Activated T-cell treated with anti-CD3 and anti-CD28 coated beads, Interleukin-2, amount 50 U/mL, for 4 hours (primary cell): ENCODE measurements at regions not wholly inside any gene's neighbourhood (a gene's known extent, or its start where the extent isn't known, plus 50 kb on each side); places are given as distances from the start of the nearest gene placed in this dataset.

Experiments used
- ATAC-seq, 2 donors: fragments of 200-7000 bp; cut with Tn5 transposase; one replicate each; pipeline ENCODE4 v1.10.0; 2021
- DNase-seq: peaks from one replicate; pipeline ENCODE4 v3.0.0-alpha.2; 2020
- H3K27me3 Mint-ChIP-seq: one replicate; pipeline ENCODE4 v1.8.0; 2021; ENCODE audit warnings: low read depth, mixed read lengths
- H3K36me3 Mint-ChIP-seq: one replicate; pipeline ENCODE4 v1.8.0; 2022; ENCODE audit warnings: mixed read lengths; ENCODE audit not compliant: insufficient read depth
- H3K4me1 Mint-ChIP-seq: one replicate; pipeline ENCODE4 v1.8.0; 2021; ENCODE audit warnings: low read depth, mixed read lengths
- H3K4me3 Mint-ChIP-seq: one replicate; pipeline ENCODE4 v1.8.0; 2021; ENCODE audit warnings: mild to moderate bottlenecking, moderate library complexity, mixed read lengths
- H3K9me3 Mint-ChIP-seq: one replicate; pipeline ENCODE4 v1.8.0; 2021; ENCODE audit warnings: mixed read lengths

- no peaks in the 10 kb centered on the region for H3K9me3 Mint-ChIP-seq
- no peaks in the 10 kb centered on the region for H3K4me1 Mint-ChIP-seq
- H3K27me3 Mint-ChIP-seq, result no peaks in the 10 kb centered on the region
- no peaks in the 10 kb centered on the region for H3K36me3 Mint-ChIP-seq
- H3K4me3 Mint-ChIP-seq, result no peak overlapping the region
- no peak for ATAC-seq
- DNase-seq, result no peak
Measured at GRCh38 chr16:52650789-52651188, 103.8 kb upstream of the TOX3 start.

- DNase-seq (no peak), ATAC-seq (no peak)
- no peaks in the 10 kb centered on the region for H3K9me3 Mint-ChIP-seq
- no peak overlapping the region for H3K4me3 Mint-ChIP-seq
- no peaks in the 10 kb centered on the region for H3K4me1 Mint-ChIP-seq
- H3K27me3 Mint-ChIP-seq, result no peaks in the 10 kb centered on the region
- no peaks in the 10 kb centered on the region for H3K36me3 Mint-ChIP-seq
Measured at GRCh38 chr16:52650318-52650717, 103.4 kb upstream of the TOX3 start.

- DNase-seq (no peak), ATAC-seq (no peak)
- Mint-ChIP-seq H3K4me3 (no peak overlapping the region), H3K36me3 (no peaks in the 10 kb centered on the region), H3K27me3 (no peaks in the 10 kb centered on the region), H3K9me3 (no peaks in the 10 kb centered on the region), H3K4me1 (no peaks in the 10 kb centered on the region)
Measured at GRCh38 chr16:52649870-52650269, 102.9 kb upstream of the TOX3 start.

- no peaks in the 10 kb centered on the region for H3K9me3 Mint-ChIP-seq
- H3K27me3 Mint-ChIP-seq, result no peaks in the 10 kb centered on the region
- no peak for DNase-seq
Measured at GRCh38 chr16:52647588-52647987, 100.6 kb upstream of the TOX3 start.

GRCh38 chr16:52643006-52643405, 96.1 kb upstream of the TOX3 start:
- Mint-ChIP-seq H3K27me3 (no peaks in the 10 kb centered on the region), H3K4me3 (no peak overlapping the region), H3K36me3 (no peaks in the 10 kb centered on the region), H3K9me3 (peaks cover 5% of the 10 kb centered on the region), H3K4me1 (no peaks in the 10 kb centered on the region)
- DNase-seq (no peak), ATAC-seq (no peak)

More at GRCh38 chr16:52647588-52647987, 100.6 kb upstream of the TOX3 start:
- no peaks in the 10 kb centered on the region for H3K4me1 Mint-ChIP-seq
- H3K4me3 Mint-ChIP-seq, result no peak overlapping the region
- H3K36me3 Mint-ChIP-seq, result no peaks in the 10 kb centered on the region
- ATAC-seq, result no peak

- Mint-ChIP-seq H3K4me1 (no peaks in the 10 kb centered on the region), H3K9me3 (peaks cover 20% of the 10 kb centered on the region), H3K4me3 (no peak overlapping the region), H3K36me3 (no peaks in the 10 kb centered on the region), H3K27me3 (no peaks in the 10 kb centered on the region)
- ATAC-seq, result no peak
- DNase-seq, result no peak
Measured at GRCh38 chr16:52634528-52634927, 87.6 kb upstream of the TOX3 start.

GRCh38 chr16:52634104-52634503, 87.2 kb upstream of the TOX3 start:
- Mint-ChIP-seq H3K27me3 (no peaks in the 10 kb centered on the region), H3K4me3 (no peak overlapping the region), H3K9me3 (peaks cover 19% of the 10 kb centered on the region), H3K36me3 (no peaks in the 10 kb centered on the region), H3K4me1 (no peaks in the 10 kb centered on the region)
- DNase-seq, result no peak
- ATAC-seq, result no peak

- Mint-ChIP-seq H3K27me3 (no peaks in the 10 kb centered on the region), H3K36me3 (no peaks in the 10 kb centered on the region), H3K4me3 (no peak overlapping the region), H3K4me1 (no peaks in the 10 kb centered on the region), H3K9me3 (peaks cover 19% of the 10 kb centered on the region)
- no peak for DNase-seq
- ATAC-seq, result no peak
Measured at GRCh38 chr16:52633230-52633629, 86.3 kb upstream of the TOX3 start.

- H3K4me1 Mint-ChIP-seq, result no peaks in the 10 kb centered on the region
- DNase-seq, result no peak
- H3K27me3 Mint-ChIP-seq, result no peaks in the 10 kb centered on the region
- ATAC-seq, result no peak
- H3K9me3 Mint-ChIP-seq, result peaks cover 13% of the 10 kb centered on the region
- H3K4me3 Mint-ChIP-seq, result no peak overlapping the region
- no peaks in the 10 kb centered on the region for H3K36me3 Mint-ChIP-seq
Measured at GRCh38 chr16:52631711-52632110, 84.8 kb upstream of the TOX3 start.

- Mint-ChIP-seq H3K27me3 (no peaks in the 10 kb centered on the region), H3K9me3 (peaks cover 6% of the 10 kb centered on the region), H3K36me3 (no peaks in the 10 kb centered on the region), H3K4me3 (no peak overlapping the region), H3K4me1 (no peaks in the 10 kb centered on the region)
- ATAC-seq, result no peak
- no peak for DNase-seq
Measured at GRCh38 chr16:52630711-52631110, 83.8 kb upstream of the TOX3 start.

- H3K4me3 Mint-ChIP-seq, result no peak overlapping the region
- no peaks in the 10 kb centered on the region for H3K4me1 Mint-ChIP-seq
- DNase-seq (no peak), ATAC-seq (no peak)
- no peaks in the 10 kb centered on the region for H3K27me3 Mint-ChIP-seq
- peaks cover 5% of the 10 kb centered on the region for H3K9me3 Mint-ChIP-seq
- no peaks in the 10 kb centered on the region for H3K36me3 Mint-ChIP-seq
Measured at GRCh38 chr16:52629296-52629695, 82.4 kb upstream of the TOX3 start.

- Mint-ChIP-seq H3K4me3 (no peak overlapping the region), H3K36me3 (no peaks in the 10 kb centered on the region), H3K9me3 (peaks cover 5% of the 10 kb centered on the region), H3K4me1 (no peaks in the 10 kb centered on the region), H3K27me3 (no peaks in the 10 kb centered on the region)
- no peak for DNase-seq
- no peak for ATAC-seq
Measured at GRCh38 chr16:52624891-52625290, 77.9 kb upstream of the TOX3 start.

GRCh38 chr16:52621651-52622050, 74.7 kb upstream of the TOX3 start:
- DNase-seq (no peak), ATAC-seq (no peak)
- Mint-ChIP-seq H3K27me3 (no peaks in the 10 kb centered on the region), H3K9me3 (peaks cover 16% of the 10 kb centered on the region), H3K36me3 (no peaks in the 10 kb centered on the region), H3K4me1 (no peaks in the 10 kb centered on the region), H3K4me3 (no peak overlapping the region)

- Mint-ChIP-seq H3K4me1 (no peaks in the 10 kb centered on the region), H3K4me3 (no peak overlapping the region), H3K9me3 (peaks cover 15% of the 10 kb centered on the region), H3K27me3 (no peaks in the 10 kb centered on the region), H3K36me3 (no peaks in the 10 kb centered on the region)
- DNase-seq, result no peak
- ATAC-seq, result no peak
Measured at GRCh38 chr16:52618753-52619497, 72.0 kb upstream of the TOX3 start.

- H3K9me3 Mint-ChIP-seq, result peaks cover 15% of the 10 kb centered on the region
- no peaks in the 10 kb centered on the region for H3K27me3 Mint-ChIP-seq
- DNase-seq (no peak), ATAC-seq (no peak)
- H3K4me3 Mint-ChIP-seq, result no peak overlapping the region
- H3K4me1 Mint-ChIP-seq, result no peaks in the 10 kb centered on the region
- no peaks in the 10 kb centered on the region for H3K36me3 Mint-ChIP-seq
Measured at GRCh38 chr16:52617591-52617990, 70.6 kb upstream of the TOX3 start.
